H1 (cell line): ENCODE measurements at regions not wholly inside any gene's neighbourhood (a gene's known extent, or its start where the extent isn't known, plus 50 kb on each side); places are given as distances from the start of the nearest gene placed in this dataset.

ENCODE experiments used
- CBX8 ChIP-seq: fragments of 300-800, 300-1000 bp; sonication (generic); IDR thresholded peaks from 2 replicates; pipeline ENCODE4 v1.7.1; 2016; ENCODE audit warnings: low read depth, low read length, borderline replicate concordance
- CTBP2 ChIP-seq: IDR thresholded peaks from 2 replicates; pipeline ENCODE4 v1.7.0; 2011; ENCODE audit warnings: borderline replicate concordance, mild to moderate bottlenecking, moderate library complexity, mixed read lengths, low read length; ENCODE audit not compliant: insufficient read depth, insufficient read length

- TF ChIP-seq CBX8 = no peak
- TF ChIP-seq CTBP2 = no peak
Observed at GRCh38 chr14:86683561-86683960, 1153.6 kb downstream of the FLRT2 start (continued).
